WTC11 (cell line): ENCODE measurements at regions not wholly inside any gene's neighbourhood (a gene's known extent, or its start where the extent isn't known, plus 50 kb on each side); places are given as distances from the start of the nearest gene placed in this dataset.

Source experiments
- ATAC-seq: fragments of 200-7000 bp; cut with Tn5 transposase; 2 replicates; pipeline ENCODE4 v1.10.0; 2021; ENCODE audit warnings: mild to moderate bottlenecking, moderate library complexity
- CTCF ChIA-PET: fragments of 300-600 bp; sonication (Branson Sonifier 250); formaldehyde crosslinking; loops from one replicate; lab custom pipeline; 2021; ENCODE audit warnings: antibody characterized with exemption; lab: Charles Lee
- POLR2A ChIA-PET: fragments of 350-600 bp; sonication (Branson Sonifier 250); formaldehyde crosslinking; loops from one replicate; lab custom pipeline; 2021; ENCODE audit warnings: antibody characterized with exemption; lab: Charles Lee
- DNase-seq: peaks from one replicate; pipeline ENCODE4 v3.0.0; 2021; ENCODE audit warnings: low spot score
- H3K27ac Mint-ChIP-seq: 2 replicates; pipeline ENCODE4 v1.8.0; 2021; ENCODE audit warnings: mixed read lengths
- H3K27me3 Mint-ChIP-seq: 2 replicates; pipeline ENCODE4 v1.8.0; 2021; ENCODE audit warnings: low read depth, mild to moderate bottlenecking, moderate library complexity, mixed read lengths
- H3K36me3 Mint-ChIP-seq: 2 replicates; pipeline ENCODE4 v1.8.0; 2021; ENCODE audit warnings: mixed read lengths
- H3K4me1 Mint-ChIP-seq: 2 replicates; pipeline ENCODE4 v1.8.0; 2022; ENCODE audit warnings: mixed read lengths
- H3K4me3 Mint-ChIP-seq: 2 replicates; pipeline ENCODE4 v1.8.0; 2021; ENCODE audit warnings: mild to moderate bottlenecking, moderate library complexity, mixed read lengths
- H3K9me3 Mint-ChIP-seq: 2 replicates; pipeline ENCODE4 v1.8.0; 2021; ENCODE audit warnings: mixed read lengths
- AFF4 ChIP-seq: sonication (generic); formaldehyde crosslinking; IDR thresholded peaks from 2 replicates; pipeline ENCODE4 v1.8.1; 2023; ENCODE audit warnings: mild to moderate bottlenecking, missing genetic modification reagents, borderline replicate concordance
- CREM ChIP-seq: sonication (generic); formaldehyde crosslinking; IDR thresholded peaks from 2 replicates; pipeline ENCODE4 v1.8.1; 2022; ENCODE audit warnings: mild to moderate bottlenecking, missing genetic modification reagents, moderate library complexity
- FOXK1 ChIP-seq: sonication (generic); formaldehyde crosslinking; IDR thresholded peaks from 2 replicates; pipeline ENCODE4 v1.8.0; 2022; ENCODE audit warnings: mild to moderate bottlenecking, moderate library complexity, missing genetic modification reagents
- FOXP4 ChIP-seq: sonication (generic); formaldehyde crosslinking; IDR thresholded peaks from 2 replicates; pipeline ENCODE4 v1.8.0; 2022; ENCODE audit warnings: mild to moderate bottlenecking, missing genetic modification reagents
- GRHL2 ChIP-seq: fragments of 250-450 bp; sonication (Bioruptor Pico); IDR thresholded peaks from 2 replicates; pipeline ENCODE4 v1.8.0; 2022; ENCODE audit warnings: mild to moderate bottlenecking, moderate library complexity; ENCODE audit not compliant: insufficient replicate concordance, severe bottlenecking
- IRF2 ChIP-seq: sonication (generic); formaldehyde crosslinking; IDR thresholded peaks from 2 replicates; pipeline ENCODE4 v1.8.0; 2022; ENCODE audit warnings: low read depth, missing genetic modification reagents, borderline replicate concordance
- JAZF1 ChIP-seq: fragments of 250-450 bp; sonication (Bioruptor Pico); IDR thresholded peaks from 2 replicates; pipeline ENCODE4 v1.9.0; 2021; ENCODE audit warnings: moderate library complexity, mild to moderate bottlenecking, inconsistent platforms
- MYBL2 ChIP-seq: sonication (generic); formaldehyde crosslinking; IDR thresholded peaks from 2 replicates; pipeline ENCODE4 v1.8.1; 2023; ENCODE audit warnings: mild to moderate bottlenecking, moderate library complexity, missing genetic modification reagents
- NR1H2 ChIP-seq: sonication (generic); formaldehyde crosslinking; IDR thresholded peaks from 2 replicates; pipeline ENCODE4 v1.9.0; 2021; ENCODE audit warnings: mild to moderate bottlenecking, moderate library complexity, missing genetic modification reagents
- SMAD3 ChIP-seq: sonication (generic); formaldehyde crosslinking; IDR thresholded peaks from 2 replicates; pipeline ENCODE4 v1.8.0; 2022; ENCODE audit warnings: missing genetic modification reagents, mild to moderate bottlenecking, borderline replicate concordance
- SMAD4 ChIP-seq: sonication (generic); formaldehyde crosslinking; IDR thresholded peaks from 2 replicates; pipeline ENCODE4 v1.8.0; 2022; ENCODE audit warnings: mild to moderate bottlenecking, missing genetic modification reagents
- STAT6 ChIP-seq: sonication (generic); formaldehyde crosslinking; conservative IDR thresholded peaks from 2 replicates; pipeline ENCODE4 v1.8.1; 2023; ENCODE audit warnings: mild to moderate bottlenecking, low read depth, missing genetic modification reagents, moderate library complexity
- USF1 ChIP-seq: sonication (generic); formaldehyde crosslinking; IDR thresholded peaks from 2 replicates; pipeline ENCODE4 v1.8.0; 2022; ENCODE audit warnings: mild to moderate bottlenecking, missing genetic modification reagents
- ZMAT4 ChIP-seq: fragments of 250-450 bp; sonication (Bioruptor Pico); IDR thresholded peaks from 2 replicates; pipeline ENCODE4 v1.9.0; 2021; ENCODE audit warnings: mild to moderate bottlenecking
- ZNF416 ChIP-seq: fragments of 250-450 bp; sonication (Bioruptor Pico); IDR thresholded peaks from 2 replicates; pipeline ENCODE4 v1.9.0; 2021; ENCODE audit warnings: mild to moderate bottlenecking, inconsistent platforms
- ZNF423 ChIP-seq: fragments of 250-450 bp; sonication (Bioruptor Pico); IDR thresholded peaks from 2 replicates; pipeline ENCODE4 v2.1.2; 2022; ENCODE audit warnings: mild to moderate bottlenecking, moderate library complexity
- ZNF532 ChIP-seq: fragments of 250-450 bp; sonication (Bioruptor Pico); IDR thresholded peaks from 2 replicates; pipeline ENCODE4 v1.9.0; 2021; ENCODE audit warnings: mild to moderate bottlenecking, borderline replicate concordance

GRCh38 chr9:89722712-89723111, 117.9 kb downstream of the GADD45G start:
- no peak for TF ChIP-seq ZNF423 (CRISPR knock-in tag)
- TF ChIP-seq GRHL2 (CRISPR knock-in tag): no peak
- no peak for TF ChIP-seq IRF2 (CRISPR knock-in tag)
- TF ChIP-seq CREM: no peak
- no peak for TF ChIP-seq USF1 (CRISPR knock-in tag)
- TF ChIP-seq FOXP4 (CRISPR knock-in tag): no peak
- no peak for TF ChIP-seq JAZF1
- no peak for TF ChIP-seq ZNF416
- no peak for TF ChIP-seq NR1H2 (CRISPR knock-in tag)
- no peak for TF ChIP-seq ZNF532 (CRISPR knock-in tag)
- TF ChIP-seq STAT6 (CRISPR knock-in tag): no peak
- TF ChIP-seq MYBL2 (CRISPR knock-in tag): no peak
- no peak for TF ChIP-seq FOXK1
- TF ChIP-seq SMAD3 (CRISPR knock-in tag): no peak
- TF ChIP-seq ZMAT4: no peak
- no peak for TF ChIP-seq AFF4 (CRISPR knock-in tag)
- no peak for TF ChIP-seq SMAD4 (CRISPR knock-in tag)
- TF ChIP-seq, all 79 proteins: peak for 0
- no peaks in the 10 kb centered on the region for H3K9me3 Mint-ChIP-seq
- no peaks in the 10 kb centered on the region for H3K36me3 Mint-ChIP-seq
- no peak for DNase-seq
- no peak overlapping the region for H3K27ac Mint-ChIP-seq
- no peaks in the 10 kb centered on the region for H3K4me1 Mint-ChIP-seq
- ChIA-PET POLR2A (no interaction called here), CTCF (no interaction called here)
- H3K4me3 Mint-ChIP-seq: no peak overlapping the region
- ATAC-seq: no peak
- H3K27me3 Mint-ChIP-seq: no peaks in the 10 kb centered on the region
